Thyroid gland (tissue), 4 donors: ENCODE measurements at regions not wholly inside any gene's neighbourhood (a gene's known extent, or its start where the extent isn't known, plus 50 kb on each side); places are given as distances from the start of the nearest gene placed in this dataset.

Experiments
- DNase-seq, 2 donors: peaks; one replicate each; pipeline ENCODE4 v3.0.0-alpha.2; 2019
- H3K27ac ChIP-seq, 3 donors: fragments of 200-600 bp; sonication (generic); 1 replicate in 2 of 3; 2 replicates in 1 of 3; pipeline ENCODE4 v1.5.1; 2016 to 2019; ENCODE audit warnings: mild to moderate bottlenecking in 1 of 3, moderate library complexity in 1 of 3
- H3K27me3 ChIP-seq: fragments of 200-600 bp; sonication (generic); one replicate; pipeline ENCODE4 v1.5.1; 2019
- H3K36me3 ChIP-seq, 2 donors: fragments of 200-600 bp; sonication (generic); one replicate each; pipeline ENCODE4 v1.5.1; 2016 to 2019
- H3K4me1 ChIP-seq, 2 donors: fragments of 200-600 bp; sonication (generic); one replicate each; pipeline ENCODE4 v1.5.1; 2017 to 2019
- H3K4me3 ChIP-seq, 3 donors: fragments of 200-600 bp; sonication (generic); replicated peaks in 1 of 3; 1 replicate in 2 of 3; 2 replicates in 1 of 3; pipeline ENCODE4 v1.5.1; 2016; ENCODE audit warnings: mild to moderate bottlenecking in 1 of 3
- H3K9me3 ChIP-seq: fragments of 200-600 bp; sonication (generic); one replicate; pipeline ENCODE4 v1.5.1; 2017
- CTCF ChIP-seq, 6 experiments: fragments of 200-600 bp in 3 of 6; fragments of 450-650 bp in 3 of 6; sonication (generic) in 3 of 6; IDR thresholded peaks; one replicate each; pipeline ENCODE4 v1.5.1; 2016 to 2019; ENCODE audit warnings: antibody characterized with exemption in 6 of 6, mild to moderate bottlenecking in 2 of 6, inconsistent platforms in 1 of 6, moderate library complexity in 1 of 6
- POLR2A ChIP-seq, 2 donors: fragments of 450-650 bp; IDR thresholded peaks; one replicate each; pipeline ENCODE4 v1.6.1; 2017; ENCODE audit warnings: antibody characterized with exemption in 2 of 2, mild to moderate bottlenecking in 2 of 2, moderate library complexity in 1 of 2
- WGBS, 2 donors: methylation state at CpG; one replicate each; pipeline ENCODE4 v1.1.5; 2017; 5-methylcytosine and 5-hydroxymethylcytosine counted together
- intact Hi-C: fragments of 100-400 bp; cut with DNase I; formaldehyde crosslinking; loops from one replicate; pipeline ENCODE4 v1.15.1; 2023

GRCh38 chr7:122199171-122199570 lies 55.1 kb upstream of the AASS start:
- intact Hi-C loops, result no loop called here
- DNase-seq, result no peak
- H3K4me1 ChIP-seq, result no peaks in the 10 kb centered on the region
- H3K36me3 ChIP-seq, result no peaks in the 10 kb centered on the region
- H3K4me3 ChIP-seq, result no peak overlapping the region
- H3K9me3 ChIP-seq, result no peaks in the 10 kb centered on the region
- H3K27ac ChIP-seq, result no peak overlapping the region
- TF ChIP-seq POLR2A (IDR thresholded peaks at IDR 0.05), result no peak
- no peak for TF ChIP-seq CTCF (IDR thresholded peaks at IDR 0.05)
- H3K27me3 ChIP-seq, result no peaks in the 10 kb centered on the region

DNA sequence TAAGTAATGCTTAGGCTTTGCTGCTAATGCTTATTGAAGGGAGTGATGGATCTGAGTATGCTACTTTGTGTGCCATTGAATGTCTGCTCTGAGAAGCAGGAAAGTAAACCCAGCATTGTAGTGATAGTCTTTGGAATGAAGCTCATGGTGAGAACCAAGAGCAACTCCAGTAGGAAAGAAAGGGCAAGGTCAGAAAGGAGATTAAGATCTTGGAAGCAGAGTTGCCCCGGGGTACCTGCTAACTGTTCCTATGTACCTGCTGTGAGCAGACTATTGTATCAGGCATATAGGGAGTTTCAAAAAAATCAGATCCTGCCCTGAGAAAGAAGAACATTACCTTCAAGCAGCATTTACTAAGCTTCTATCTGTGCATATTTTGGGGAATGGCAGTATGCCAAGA lies 54.5 kb upstream of the AASS start:
- TF ChIP-seq POLR2A (IDR thresholded peaks at IDR 0.05), result no peak
- TF ChIP-seq CTCF (IDR thresholded peaks at IDR 0.05), result no peak
- Histone ChIP-seq H3K36me3 (no peaks in the 10 kb centered on the region), H3K4me3 (no peak overlapping the region), H3K4me1 (no peaks in the 10 kb centered on the region), H3K27me3 (no peaks in the 10 kb centered on the region), H3K27ac (no peak overlapping the region), H3K9me3 (no peaks in the 10 kb centered on the region)
- WGBS, 2 donors, result 43 to 68% methylated on average over 1 of the region's 1 CpG
- DNase-seq, result no peak
- intact Hi-C loops, result no loop called here
